ENCODE measurements at regions not wholly inside any gene's neighbourhood (a gene's known extent, or its start where the extent isn't known, plus 50 kb on each side); places are given as distances from the start of the nearest gene placed in this dataset.

DNA sequence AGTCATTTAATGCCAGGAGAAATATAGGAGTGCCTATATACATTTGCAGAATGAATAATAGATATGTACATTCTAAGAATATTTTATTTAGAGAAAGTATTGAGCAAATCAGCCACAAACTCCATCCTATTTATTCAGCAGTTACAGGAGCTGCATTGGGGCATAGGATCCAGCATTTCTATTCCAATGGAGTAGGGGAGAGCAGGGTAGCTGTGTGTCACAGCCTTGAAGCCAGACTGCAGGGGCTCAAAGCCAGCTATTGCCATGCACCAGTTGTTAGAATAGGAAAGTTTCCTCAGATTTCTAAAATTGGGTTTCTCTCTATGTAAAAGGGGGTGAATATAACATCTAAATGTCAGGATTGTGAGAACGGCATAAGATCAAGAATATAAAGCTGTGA, 116.8 kb upstream of the MYO3A start:
- no peaks in the 10 kb centered on the region for H3K4me1 ChIP-seq
- intact Hi-C loops (cut with DNase I), result no loop called here
- H3K36me3 ChIP-seq, result no peaks in the 10 kb centered on the region
- DNase-seq (ENCODE audit: extremely low spot score in 2 of 2), result no peak
- H3K9me3 ChIP-seq, result no peaks in the 10 kb centered on the region
- H3K4me3 ChIP-seq, result no peak overlapping the region
- no peak overlapping the region for H3K27ac ChIP-seq
- no peak for TF ChIP-seq POLR2A (IDR thresholded peaks at IDR 0.05)
- TF ChIP-seq POLR2AphosphoS5 (IDR thresholded peaks at IDR 0.05; ENCODE audit: insufficient read depth in 1 of 2, low read depth in 1 of 2), result no peak
- TF ChIP-seq CTCF (IDR thresholded peaks at IDR 0.05), result no peak
- H3K27me3 ChIP-seq, result no peaks in the 10 kb centered on the region

DNA sequence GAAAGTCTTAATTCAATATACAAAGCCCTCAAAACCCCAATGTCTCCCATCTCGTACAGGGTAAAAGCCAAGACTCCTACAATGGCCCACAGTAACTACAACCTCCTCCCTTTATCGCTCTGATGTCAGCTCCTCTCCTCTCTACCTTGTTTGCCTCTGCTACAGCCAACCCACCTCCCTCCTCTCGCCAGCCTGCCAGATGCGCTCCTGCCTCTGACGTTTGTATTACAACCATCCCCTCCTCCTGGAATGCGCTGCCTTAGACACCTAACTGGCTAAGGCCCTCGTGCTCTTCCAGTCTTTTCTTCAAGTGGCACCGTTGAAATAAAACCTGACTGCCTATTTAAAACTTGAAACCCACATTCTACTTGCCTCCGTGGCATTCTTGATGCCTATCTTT, 115.3 kb upstream of the MYO3A start:
- no peak for DNase-seq (ENCODE audit: extremely low spot score in 2 of 2)
- Histone ChIP-seq H3K4me1 (no peaks in the 10 kb centered on the region), H3K4me3 (no peak overlapping the region), H3K27ac (no peak overlapping the region), H3K36me3 (no peaks in the 10 kb centered on the region), H3K27me3 (no peaks in the 10 kb centered on the region), H3K9me3 (no peaks in the 10 kb centered on the region)
- intact Hi-C loops (cut with DNase I), result no loop called here
- TF ChIP-seq CTCF (IDR thresholded peaks at IDR 0.05), result no peak
- TF ChIP-seq POLR2AphosphoS5 (IDR thresholded peaks at IDR 0.05; ENCODE audit: insufficient read depth in 1 of 2, low read depth in 1 of 2), result no peak
- TF ChIP-seq POLR2A (IDR thresholded peaks at IDR 0.05), result no peak

GRCh38 chr10:25820472-25820871, 113.6 kb upstream of the MYO3A start:
- DNase-seq (ENCODE audit: extremely low spot score in 2 of 2), result no peak
- no peaks in the 10 kb centered on the region for H3K27me3 ChIP-seq
- intact Hi-C loops (cut with DNase I), result no loop called here
- H3K9me3 ChIP-seq, result no peaks in the 10 kb centered on the region
- H3K27ac ChIP-seq, result no peak overlapping the region
- TF ChIP-seq POLR2AphosphoS5 (IDR thresholded peaks at IDR 0.05; ENCODE audit: insufficient read depth in 1 of 2, low read depth in 1 of 2), result no peak
- TF ChIP-seq CTCF (IDR thresholded peaks at IDR 0.05), result no peak
- no peak for TF ChIP-seq POLR2A (IDR thresholded peaks at IDR 0.05)
- no peaks in the 10 kb centered on the region for H3K36me3 ChIP-seq
- H3K4me3 ChIP-seq, result no peak overlapping the region
- H3K4me1 ChIP-seq, result no peaks in the 10 kb centered on the region

GRCh38 chr10:25820874-25821273, 113.2 kb upstream of the MYO3A start:
- Histone ChIP-seq H3K4me1 (no peaks in the 10 kb centered on the region), H3K27ac (no peak overlapping the region), H3K36me3 (no peaks in the 10 kb centered on the region), H3K9me3 (no peaks in the 10 kb centered on the region), H3K27me3 (no peaks in the 10 kb centered on the region), H3K4me3 (no peak overlapping the region)
- DNase-seq (ENCODE audit: extremely low spot score in 2 of 2), result no peak
- TF ChIP-seq CTCF (IDR thresholded peaks at IDR 0.05), result no peak
- no peak for TF ChIP-seq POLR2A (IDR thresholded peaks at IDR 0.05)
- TF ChIP-seq POLR2AphosphoS5 (IDR thresholded peaks at IDR 0.05; ENCODE audit: insufficient read depth in 1 of 2, low read depth in 1 of 2), result no peak
- intact Hi-C loops (cut with DNase I), result no loop called here

GRCh38 chr10:25824050-25824449, 110.0 kb upstream of the MYO3A start:
- H3K27ac ChIP-seq, result no peak overlapping the region
- intact Hi-C loops (cut with DNase I), result no loop called here
- TF ChIP-seq POLR2A (IDR thresholded peaks at IDR 0.05), result no peak
- no peak for TF ChIP-seq CTCF (IDR thresholded peaks at IDR 0.05)
- no peak for TF ChIP-seq POLR2AphosphoS5 (IDR thresholded peaks at IDR 0.05; ENCODE audit: insufficient read depth in 1 of 2, low read depth in 1 of 2)
- no peak for DNase-seq (ENCODE audit: extremely low spot score in 2 of 2)
- H3K4me3 ChIP-seq, result no peak overlapping the region
- H3K9me3 ChIP-seq, result no peaks in the 10 kb centered on the region
- H3K4me1 ChIP-seq, result no peaks in the 10 kb centered on the region
- no peaks in the 10 kb centered on the region for H3K36me3 ChIP-seq
- H3K27me3 ChIP-seq, result no peaks in the 10 kb centered on the region
